ENCODE measurements at regions not wholly inside any gene's neighbourhood (a gene's known extent, or its start where the extent isn't known, plus 50 kb on each side); places are given as distances from the start of the nearest gene placed in this dataset.

GRCh38 chr14:80426683-80427082 is 215.4 kb upstream of the DIO2 start:
- TF ChIP-seq, protein P1, sequence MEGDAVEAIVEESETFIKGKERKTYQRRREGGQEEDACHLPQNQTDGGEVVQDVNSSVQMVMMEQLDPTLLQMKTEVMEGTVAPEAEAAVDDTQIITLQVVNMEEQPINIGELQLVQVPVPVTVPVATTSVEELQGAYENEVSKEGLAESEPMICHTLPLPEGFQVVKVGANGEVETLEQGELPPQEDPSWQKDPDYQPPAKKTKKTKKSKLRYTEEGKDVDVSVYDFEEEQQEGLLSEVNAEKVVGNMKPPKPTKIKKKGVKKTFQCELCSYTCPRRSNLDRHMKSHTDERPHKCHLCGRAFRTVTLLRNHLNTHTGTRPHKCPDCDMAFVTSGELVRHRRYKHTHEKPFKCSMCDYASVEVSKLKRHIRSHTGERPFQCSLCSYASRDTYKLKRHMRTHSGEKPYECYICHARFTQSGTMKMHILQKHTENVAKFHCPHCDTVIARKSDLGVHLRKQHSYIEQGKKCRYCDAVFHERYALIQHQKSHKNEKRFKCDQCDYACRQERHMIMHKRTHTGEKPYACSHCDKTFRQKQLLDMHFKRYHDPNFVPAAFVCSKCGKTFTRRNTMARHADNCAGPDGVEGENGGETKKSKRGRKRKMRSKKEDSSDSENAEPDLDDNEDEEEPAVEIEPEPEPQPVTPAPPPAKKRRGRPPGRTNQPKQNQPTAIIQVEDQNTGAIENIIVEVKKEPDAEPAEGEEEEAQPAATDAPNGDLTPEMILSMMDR (IDR thresholded peaks at IDR 0.05), result no peak
- no peak for TF ChIP-seq EZH2 (IDR thresholded peaks at IDR 0.05; ENCODE audit: borderline replicate concordance, insufficient read depth, low read depth, low read length, poor library complexity, severe bottlenecking)
